GM12891 (cell line): ENCODE measurements at regions not wholly inside any gene's neighbourhood (a gene's known extent, or its start where the extent isn't known, plus 50 kb on each side); places are given as distances from the start of the nearest gene placed in this dataset.

Experiments used
- DNase-seq: peaks from one replicate; pipeline ENCODE4 v3.0.0; 2011; ENCODE audit warnings: low spot score; ENCODE audit not compliant: insufficient read length
- FAIRE-seq: peaks from 2 replicates; lab custom pipeline; 2011; peaks lifted over from hg19 to GRCh38; lab: Jason Lieb, UNC
- PAX5 ChIP-seq: IDR thresholded peaks from 2 replicates; pipeline ENCODE4 v1.6.1; 2011; ENCODE audit warnings: low read length, moderate library complexity, mild to moderate bottlenecking; ENCODE audit not compliant: insufficient read depth, severe bottlenecking
- POLR2A ChIP-seq: IDR thresholded peaks from 2 replicates; pipeline ENCODE4 v1.6.1; 2011; ENCODE audit warnings: low read depth, low read length, control low read depth
- POLR2AphosphoS5 ChIP-seq: IDR thresholded peaks from 2 replicates; pipeline ENCODE4 v1.6.1; 2011; ENCODE audit warnings: low read depth, low read length, control low read depth
- POU2F2 ChIP-seq: IDR thresholded peaks from 2 replicates; pipeline ENCODE4 v1.6.1; 2011; ENCODE audit warnings: low read depth, mild to moderate bottlenecking, control low read depth, low read length, moderate library complexity
- SPI1 ChIP-seq: IDR thresholded peaks from 2 replicates; pipeline ENCODE4 v1.6.1; 2011; ENCODE audit warnings: low read depth, low read length, control low read depth
- TAF1 ChIP-seq: IDR thresholded peaks from 2 replicates; pipeline ENCODE4 v1.6.1; 2011; ENCODE audit warnings: low read depth, low read length, control low read depth

- no peak for FAIRE-seq
- no peak for DNase-seq
- no peak for TF ChIP-seq POU2F2
- TF ChIP-seq TAF1: no peak
- no peak for TF ChIP-seq PAX5
- TF ChIP-seq SPI1: no peak
- TF ChIP-seq POLR2A: no peak
- no peak for TF ChIP-seq POLR2AphosphoS5
Observed at GRCh38 chr4:71232056-71232430, 106.8 kb upstream of the SLC4A4 start.

GRCh38 chr4:71232846-71233245 is 106.0 kb upstream of the SLC4A4 start:
- TF ChIP-seq TAF1 (no peak), SPI1 (no peak), POLR2AphosphoS5 (no peak), POU2F2 (no peak)
- FAIRE-seq (no peak), DNase-seq (no peak)

- FAIRE-seq (no peak), DNase-seq (no peak)
- no peak for TF ChIP-seq SPI1
- TF ChIP-seq TAF1: no peak
- no peak for TF ChIP-seq POU2F2
- TF ChIP-seq POLR2AphosphoS5: no peak
- no peak for TF ChIP-seq POLR2A
- no peak for TF ChIP-seq PAX5
Observed at GRCh38 chr4:71235311-71236201, 103.3 kb upstream of the SLC4A4 start.

GRCh38 chr4:71236226-71236625 is 102.6 kb upstream of the SLC4A4 start:
- DNase-seq: no peak
- no peak for TF ChIP-seq SPI1
- no peak for TF ChIP-seq POU2F2
- no peak for TF ChIP-seq POLR2AphosphoS5
- no peak for TF ChIP-seq PAX5
- TF ChIP-seq POLR2A: no peak
- no peak for TF ChIP-seq TAF1
- no peak for FAIRE-seq

- TF ChIP-seq POLR2AphosphoS5: no peak
- TF ChIP-seq TAF1: no peak
- no peak for TF ChIP-seq POU2F2
- TF ChIP-seq POLR2A: no peak
- TF ChIP-seq SPI1: no peak
- no peak for TF ChIP-seq PAX5
- DNase-seq: no peak
- FAIRE-seq: no peak
Observed at GRCh38 chr4:71237641-71238040, 101.2 kb upstream of the SLC4A4 start.

- DNase-seq (no peak), FAIRE-seq (no peak)
- no peak for TF ChIP-seq POLR2A
Observed at GRCh38 chr4:71239365-71239764, 99.5 kb upstream of the SLC4A4 start.

- DNase-seq (no peak), FAIRE-seq (no peak)
- TF ChIP-seq POU2F2 (no peak), PAX5 (no peak), POLR2AphosphoS5 (no peak)
Observed at GRCh38 chr4:71240094-71240493, 98.7 kb upstream of the SLC4A4 start.

- FAIRE-seq: no peak
- no peak for TF ChIP-seq POU2F2
- no peak for TF ChIP-seq PAX5
- DNase-seq: no peak
Observed at GRCh38 chr4:71241501-71242288, 97.1 kb upstream of the SLC4A4 start.

GRCh38 chr4:71243091-71243833 is 95.6 kb upstream of the SLC4A4 start:
- FAIRE-seq: no peak
- TF ChIP-seq SPI1 (no peak), POU2F2 (no peak), TAF1 (no peak)
- DNase-seq: no peak

- FAIRE-seq (no peak), DNase-seq (no peak)
- no peak for TF ChIP-seq TAF1
- TF ChIP-seq SPI1: no peak
- TF ChIP-seq POLR2AphosphoS5: no peak
- TF ChIP-seq PAX5: no peak
- no peak for TF ChIP-seq POLR2A
- TF ChIP-seq POU2F2: no peak
Observed at GRCh38 chr4:71247706-71248105, 91.1 kb upstream of the SLC4A4 start.
